ENCODE measurements at regions not wholly inside any gene's neighbourhood (a gene's known extent, or its start where the extent isn't known, plus 50 kb on each side); places are given as distances from the start of the nearest gene placed in this dataset.

- no peak overlapping the region for H3K4me3 ChIP-seq (ENCODE audit: low read depth, low read length)
- TF ChIP-seq CTCF (conservative IDR thresholded peaks at IDR 0.05; ENCODE audit: low read depth, low read length), result no peak
- no peak for DNase-seq (ENCODE audit: low read depth)
Measured at GRCh38 chr5:121377461-121377860, 474.2 kb upstream of the FTMT start.

DNA sequence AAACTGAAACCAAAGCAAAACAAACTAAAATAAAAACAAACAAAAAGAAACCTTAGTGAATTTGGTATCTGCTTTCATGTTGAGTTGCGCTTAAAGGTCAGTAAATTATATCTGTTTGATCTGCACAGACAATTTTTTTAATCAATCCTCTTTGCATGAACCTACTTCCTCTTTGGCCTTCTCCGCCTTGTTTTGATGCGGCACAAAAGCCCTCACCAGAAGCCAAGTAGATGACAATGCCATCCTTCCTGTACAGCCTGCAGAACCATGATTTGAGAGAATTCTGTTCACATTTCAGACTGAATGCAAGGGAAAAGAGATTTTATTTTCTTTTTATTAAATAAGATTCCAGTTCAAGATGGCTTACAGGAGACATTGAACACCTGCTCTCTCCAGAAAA is 473.6 kb upstream of the FTMT start:
- no peak for TF ChIP-seq CTCF (conservative IDR thresholded peaks at IDR 0.05; ENCODE audit: low read depth, low read length)
- H3K4me3 ChIP-seq (ENCODE audit: low read depth, low read length), result no peak overlapping the region
- no peak for DNase-seq (ENCODE audit: low read depth)

GRCh38 chr5:121378559-121379359 is 472.9 kb upstream of the FTMT start:
- TF ChIP-seq CTCF (conservative IDR thresholded peaks at IDR 0.05; ENCODE audit: low read depth, low read length), result no peak
- DNase-seq (ENCODE audit: low read depth), result no peak
- H3K4me3 ChIP-seq (ENCODE audit: low read depth, low read length), result no peak overlapping the region

- DNase-seq (ENCODE audit: low read depth), result no peak
- TF ChIP-seq CTCF (conservative IDR thresholded peaks at IDR 0.05; ENCODE audit: low read depth, low read length), result no peak
- H3K4me3 ChIP-seq (ENCODE audit: low read depth, low read length), result no peak overlapping the region
Measured at GRCh38 chr5:121380066-121380465, 471.6 kb upstream of the FTMT start.

GRCh38 chr5:121384359-121384758 is 467.3 kb upstream of the FTMT start:
- DNase-seq (ENCODE audit: low read depth), result no peak
- no peak overlapping the region for H3K4me3 ChIP-seq (ENCODE audit: low read depth, low read length)
- TF ChIP-seq CTCF (conservative IDR thresholded peaks at IDR 0.05; ENCODE audit: low read depth, low read length), result no peak

DNA sequence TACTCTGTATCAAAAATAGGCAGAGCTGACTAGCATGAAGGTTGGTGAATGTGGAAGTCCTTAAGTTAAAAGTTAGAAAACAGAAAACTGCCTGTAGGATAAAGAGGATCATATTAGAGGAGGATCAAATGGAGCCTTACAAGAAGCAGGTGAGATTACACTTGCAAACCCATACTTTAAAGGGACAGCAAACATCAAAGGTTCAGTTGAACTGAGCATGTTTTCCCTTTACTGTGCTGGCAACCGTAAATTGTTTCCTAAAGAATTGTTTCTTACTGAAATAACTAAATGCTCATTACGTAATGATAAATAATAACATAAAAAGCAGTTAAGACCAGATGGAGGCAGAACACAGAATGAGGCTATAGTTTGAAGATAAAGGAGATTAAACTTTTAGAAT is 465.3 kb upstream of the FTMT start:
- no peak for TF ChIP-seq CTCF (conservative IDR thresholded peaks at IDR 0.05; ENCODE audit: low read depth, low read length)
- H3K4me3 ChIP-seq (ENCODE audit: low read depth, low read length), result no peak overlapping the region
- DNase-seq (ENCODE audit: low read depth), result no peak

GRCh38 chr5:121396716-121397115 is 455.0 kb upstream of the FTMT start:
- H3K4me3 ChIP-seq (ENCODE audit: low read depth, low read length), result no peak overlapping the region
- no peak for TF ChIP-seq CTCF (conservative IDR thresholded peaks at IDR 0.05; ENCODE audit: low read depth, low read length)
- no peak for DNase-seq (ENCODE audit: low read depth)

All from choroid plexus epithelial cell (primary cell).